Esophagus squamous epithelium (tissue), 4 donors: ENCODE measurements at regions not wholly inside any gene's neighbourhood (a gene's known extent, or its start where the extent isn't known, plus 50 kb on each side); places are given as distances from the start of the nearest gene placed in this dataset.

Experiments used
- CTCF ChIP-seq, 6 experiments: fragments of 450-650 bp in 4 of 6; fragments of 200-600 bp in 2 of 6; sonication (generic) in 2 of 6; IDR thresholded peaks; one replicate each; pipeline ENCODE4 v1.5.1; 2016 to 2019; ENCODE audit warnings: antibody characterized with exemption in 6 of 6, mild to moderate bottlenecking in 4 of 6, moderate library complexity in 4 of 6
- POLR2A ChIP-seq, 4 donors: fragments of 450-650 bp; IDR thresholded peaks; one replicate each; pipeline ENCODE4 v1.6.1; 2017; ENCODE audit warnings: antibody characterized with exemption in 4 of 4, mild to moderate bottlenecking in 4 of 4, moderate library complexity in 3 of 4

- TF ChIP-seq CTCF (IDR thresholded peaks at IDR 0.05) (no peak), POLR2A (IDR thresholded peaks at IDR 0.05) (no peak)
These were observed 165.5 kb downstream of the PIK3R1 start for GRCh38 chr5:68381060-68381459.
